CD14-positive monocyte (primary cell): ENCODE measurements at regions not wholly inside any gene's neighbourhood (a gene's known extent, or its start where the extent isn't known, plus 50 kb on each side); places are given as distances from the start of the nearest gene placed in this dataset.

ENCODE experiments used
- DNase-seq, 3 donors: peaks; one replicate each; pipeline ENCODE4 v3.0.0-alpha.2; 2011 to 2022
- H2AFZ ChIP-seq: 2 replicates; pipeline ENCODE4 v1.6.0; 2012; ENCODE audit warnings: mild to moderate bottlenecking, low read depth, low read length, inconsistent platforms; ENCODE audit not compliant: insufficient read depth, poor library complexity, severe bottlenecking
- H3K27ac ChIP-seq, 2 donors: 1 replicate in 1 of 2; 2 replicates in 1 of 2; pipeline ENCODE4 v1.5.1; 2012 to 2013; ENCODE audit warnings: low read length in 2 of 2, control low read depth in 1 of 2, inconsistent platforms in 1 of 2, low read depth in 1 of 2, mild to moderate bottlenecking in 1 of 2
- H3K27me3 ChIP-seq, 2 donors: one replicate each; pipeline versions ENCODE4 v1.6.0 to v1.6.1; 2011 to 2013; ENCODE audit warnings: low read length in 2 of 2; ENCODE audit not compliant: control insufficient read depth in 2 of 2, insufficient read depth in 2 of 2
- H3K36me3 ChIP-seq, 2 donors: replicated peaks in 1 of 2; 1 replicate in 1 of 2; 2 replicates in 1 of 2; pipeline versions ENCODE4 v1.5.1 to v1.6.1; 2012 to 2013; ENCODE audit warnings: low read length in 2 of 2, control low read depth in 1 of 2, inconsistent platforms in 1 of 2, mild to moderate bottlenecking in 1 of 2; ENCODE audit not compliant: insufficient read depth in 2 of 2, control insufficient read depth in 1 of 2
- H3K4me1 ChIP-seq, 2 donors: 1 replicate in 1 of 2; 2 replicates in 1 of 2; pipeline versions ENCODE4 v1.5.1 to v1.6.1; 2012 to 2013; ENCODE audit warnings: low read length in 2 of 2, control low read depth in 1 of 2, inconsistent platforms in 1 of 2, mild to moderate bottlenecking in 1 of 2, moderate library complexity in 1 of 2; ENCODE audit not compliant: insufficient read depth in 2 of 2, control insufficient read depth in 1 of 2
- H3K4me2 ChIP-seq: replicated peaks from 2 replicates; pipeline ENCODE3; 2012; ENCODE audit warnings: low read length, moderate library complexity, mild to moderate bottlenecking; ENCODE audit not compliant: poor library complexity, severe bottlenecking; ENCODE audit errors: extremely low read depth
- H3K4me3 ChIP-seq, 3 experiments: fragments of 200-600 bp in 1 of 3; sonication (generic) in 1 of 3; replicated peaks in 1 of 3; 1 replicate in 2 of 3; 2 replicates in 1 of 3; pipeline ENCODE4 v1.5.1; 2011 to 2013; ENCODE audit warnings: low read length in 3 of 3, mild to moderate bottlenecking in 3 of 3, control low read depth in 2 of 3, low read depth in 2 of 3, inconsistent platforms in 1 of 3, moderate library complexity in 1 of 3
- H3K79me2 ChIP-seq: 2 replicates; pipeline ENCODE4 v1.6.0; 2012; ENCODE audit warnings: mild to moderate bottlenecking, control low read depth, inconsistent platforms, low read length, moderate library complexity; ENCODE audit not compliant: insufficient read depth
- H3K9ac ChIP-seq: 2 replicates; pipeline ENCODE4 v1.6.0; 2017; ENCODE audit warnings: low read length, mild to moderate bottlenecking; ENCODE audit not compliant: insufficient read depth, poor library complexity, severe bottlenecking
- H3K9me3 ChIP-seq, 2 donors: replicated peaks in 1 of 2; 1 replicate in 1 of 2; 2 replicates in 1 of 2; pipeline versions ENCODE4 v1.5.1 to v1.6.1; 2012 to 2013; ENCODE audit warnings: low read length in 2 of 2, control low read depth in 1 of 2; ENCODE audit not compliant: control insufficient read depth in 1 of 2, insufficient read depth in 1 of 2
- H4K20me1 ChIP-seq: 2 replicates; pipeline ENCODE4 v1.6.0; 2012; ENCODE audit warnings: mild to moderate bottlenecking, low read length, control low read depth, moderate library complexity; ENCODE audit not compliant: insufficient read depth
- H3K27ac Mint-ChIP-seq, 7 donors: one replicate each; pipeline ENCODE4 v1.8.0; 2020; ENCODE audit warnings: mild to moderate bottlenecking in 7 of 7, mixed read lengths in 7 of 7, moderate library complexity in 6 of 7, inconsistent platforms in 2 of 7
- H3K27me3 Mint-ChIP-seq, 3 donors: one replicate each; pipeline ENCODE4 v1.8.0; 2021 to 2022; ENCODE audit warnings: low read depth in 3 of 3, mild to moderate bottlenecking in 3 of 3, mixed read lengths in 3 of 3, moderate library complexity in 3 of 3, inconsistent platforms in 1 of 3
- H3K36me3 Mint-ChIP-seq, 2 donors: one replicate each; pipeline ENCODE4 v1.8.0; 2020; ENCODE audit warnings: mixed read lengths in 2 of 2, inconsistent platforms in 1 of 2, mild to moderate bottlenecking in 1 of 2
- H3K4me1 Mint-ChIP-seq: one replicate; pipeline ENCODE4 v1.8.0; 2020; ENCODE audit warnings: mild to moderate bottlenecking, mixed read lengths
- H3K4me3 Mint-ChIP-seq, 2 donors: one replicate each; pipeline ENCODE4 v1.8.0; 2020; ENCODE audit warnings: mild to moderate bottlenecking in 2 of 2, mixed read lengths in 2 of 2, moderate library complexity in 1 of 2
- H3K9me3 Mint-ChIP-seq, 7 donors: one replicate each; pipeline ENCODE4 v1.8.0; 2020 to 2022; ENCODE audit warnings: mixed read lengths in 7 of 7, mild to moderate bottlenecking in 6 of 7, moderate library complexity in 6 of 7, inconsistent platforms in 2 of 7
- WGBS: methylation state at CpG from one replicate; pipeline ENCODE4 v1.1.5; 2013; ENCODE audit warnings: missing lambda C conversion rate; ENCODE audit not compliant: insufficient coverage; 5-methylcytosine and 5-hydroxymethylcytosine counted together
- intact Hi-C, 2 donors: fragments of 100-400 bp; cut with micrococcal nuclease; formaldehyde crosslinking; loops; one replicate each; pipeline versions ENCODE4 v1.15.0 to v1.15.1; 2023
- TF ChIP-seq, protein P1 (sequence below): fragments of 200-600 bp; IDR thresholded peaks from one replicate; pipeline ENCODE4 v1.8.0; 2022; ENCODE audit warnings: antibody characterized with exemption, mild to moderate bottlenecking

DNA sequence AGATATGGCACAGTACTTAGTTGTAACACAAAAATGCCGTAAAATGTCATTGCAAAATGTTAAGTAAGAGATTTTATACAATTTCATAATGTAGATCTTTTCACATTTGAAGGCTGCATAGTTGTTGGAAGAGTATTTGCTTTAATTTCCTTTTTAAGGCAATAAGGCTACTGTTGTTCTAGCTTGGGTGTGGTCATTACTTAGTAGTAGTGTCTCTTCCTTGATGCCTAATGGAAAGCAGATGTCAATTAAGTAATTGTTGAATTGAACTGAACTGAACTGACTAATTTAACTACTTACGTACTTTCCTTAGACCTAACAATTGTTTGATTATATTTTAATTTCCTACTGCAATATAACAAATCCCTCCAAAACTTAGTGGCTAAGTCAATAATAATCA lies 181.7 kb downstream of the FLRT2 start:
- Histone ChIP-seq H3K36me3 (no peaks in the 10 kb centered on the region), H3K9me3 (no peaks in the 10 kb centered on the region), H4K20me1 (no peaks in the 10 kb centered on the region), H3K9ac (no peak overlapping the region), H3K4me1 (no peaks in the 10 kb centered on the region), H3K4me2 (no peak overlapping the region), H3K27me3 (no peaks in the 10 kb centered on the region), H3K79me2 (no peaks in the 10 kb centered on the region), H3K4me3 (no peak overlapping the region), H2AFZ (no peak overlapping the region), H3K27ac (no peak overlapping the region)
- intact Hi-C loops, result no loop called here
- Mint-ChIP-seq H3K27ac (no peak overlapping the region), H3K4me1 (peaks cover 2% of the 10 kb centered on the region), H3K9me3 (peaks cover 0 to 12% (median under 1%) of the 10 kb centered on the region in 7 donors), H3K27me3 (peaks cover 0 to 2% (median 0%) of the 10 kb centered on the region in 3 donors), H3K4me3 (no peak overlapping the region), H3K36me3 (no peaks in the 10 kb centered on the region)
- no peak for DNase-seq
- WGBS, result no CpG with 5 or more reads among the region's 2 CpGs
- TF ChIP-seq, protein P1, sequence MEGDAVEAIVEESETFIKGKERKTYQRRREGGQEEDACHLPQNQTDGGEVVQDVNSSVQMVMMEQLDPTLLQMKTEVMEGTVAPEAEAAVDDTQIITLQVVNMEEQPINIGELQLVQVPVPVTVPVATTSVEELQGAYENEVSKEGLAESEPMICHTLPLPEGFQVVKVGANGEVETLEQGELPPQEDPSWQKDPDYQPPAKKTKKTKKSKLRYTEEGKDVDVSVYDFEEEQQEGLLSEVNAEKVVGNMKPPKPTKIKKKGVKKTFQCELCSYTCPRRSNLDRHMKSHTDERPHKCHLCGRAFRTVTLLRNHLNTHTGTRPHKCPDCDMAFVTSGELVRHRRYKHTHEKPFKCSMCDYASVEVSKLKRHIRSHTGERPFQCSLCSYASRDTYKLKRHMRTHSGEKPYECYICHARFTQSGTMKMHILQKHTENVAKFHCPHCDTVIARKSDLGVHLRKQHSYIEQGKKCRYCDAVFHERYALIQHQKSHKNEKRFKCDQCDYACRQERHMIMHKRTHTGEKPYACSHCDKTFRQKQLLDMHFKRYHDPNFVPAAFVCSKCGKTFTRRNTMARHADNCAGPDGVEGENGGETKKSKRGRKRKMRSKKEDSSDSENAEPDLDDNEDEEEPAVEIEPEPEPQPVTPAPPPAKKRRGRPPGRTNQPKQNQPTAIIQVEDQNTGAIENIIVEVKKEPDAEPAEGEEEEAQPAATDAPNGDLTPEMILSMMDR, result no peak
